GM23248 (cell line): ENCODE measurements at regions not wholly inside any gene's neighbourhood (a gene's known extent, or its start where the extent isn't known, plus 50 kb on each side); places are given as distances from the start of the nearest gene placed in this dataset.
A peak's percentile ranks its signal among the peaks of the same experiment; 100 is the strongest.

Experiments used
- DNase-seq: peaks from one replicate; pipeline ENCODE4 v3.0.0-alpha.2; 2015
- H2AFZ ChIP-seq: fragments of 200-600 bp; sonication (generic); 2 replicates; pipeline ENCODE4 v1.6.1; 2016; ENCODE audit warnings: antibody characterized with exemption
- H3F3A ChIP-seq: fragments of 200-600 bp; sonication (generic); 2 replicates; pipeline ENCODE4 v1.6.1; 2016; ENCODE audit warnings: mild to moderate bottlenecking, antibody characterized with exemption, mixed run types; ENCODE audit not compliant: insufficient read depth
- H3K27ac ChIP-seq: fragments of 200-600 bp; sonication (generic); 2 replicates; pipeline ENCODE4 v1.5.1; 2016; ENCODE audit warnings: mild to moderate bottlenecking
- H3K27me3 ChIP-seq: fragments of 200-600 bp; sonication (generic); replicated peaks from 2 replicates; pipeline ENCODE4 v1.6.1; 2016; ENCODE audit warnings: mild to moderate bottlenecking; ENCODE audit not compliant: insufficient read depth
- H3K36me3 ChIP-seq: fragments of 200-600 bp; sonication (generic); 2 replicates; pipeline ENCODE4 v1.6.1; 2016; ENCODE audit warnings: low read depth, mild to moderate bottlenecking
- H3K4me1 ChIP-seq: fragments of 200-600 bp; sonication (generic); 2 replicates; pipeline ENCODE4 v1.6.1; 2016; ENCODE audit warnings: mild to moderate bottlenecking; ENCODE audit not compliant: insufficient read depth
- H3K4me2 ChIP-seq: fragments of 200-600 bp; sonication (generic); one replicate; pipeline ENCODE4 v1.6.1; 2016; ENCODE audit warnings: mild to moderate bottlenecking; ENCODE audit not compliant: unreplicated experiment
- H3K4me3 ChIP-seq: fragments of 200-600 bp; sonication (generic); 2 replicates; pipeline ENCODE4 v1.5.1; 2016; ENCODE audit warnings: mild to moderate bottlenecking
- H3K79me2 ChIP-seq: fragments of 200-600 bp; sonication (generic); 2 replicates; pipeline ENCODE4 v1.6.1; 2016; ENCODE audit warnings: mild to moderate bottlenecking; ENCODE audit not compliant: insufficient read depth
- H3K9ac ChIP-seq: fragments of 200-600 bp; sonication (generic); 2 replicates; pipeline ENCODE4 v1.6.1; 2016; ENCODE audit warnings: mild to moderate bottlenecking
- H3K9me2 ChIP-seq: fragments of 200-600 bp; sonication (generic); 2 replicates; pipeline ENCODE4 v1.6.1; 2016; ENCODE audit warnings: mixed run types, mild to moderate bottlenecking, moderate library complexity; ENCODE audit not compliant: insufficient read depth
- H3K9me3 ChIP-seq: fragments of 200-600 bp; sonication (generic); one replicate; pipeline ENCODE4 v1.6.1; 2017; ENCODE audit warnings: low read depth
- H4K20me1 ChIP-seq: fragments of 200-600 bp; sonication (generic); 2 replicates; pipeline ENCODE4 v1.6.0; 2016; ENCODE audit not compliant: insufficient read depth
- EZH2 ChIP-seq: fragments of 200-600 bp; sonication (generic); IDR thresholded peaks from 2 replicates; pipeline ENCODE4 v1.6.1; 2018; ENCODE audit warnings: antibody characterized with exemption, mild to moderate bottlenecking; ENCODE audit not compliant: insufficient read depth, poor library complexity, severe bottlenecking
- EZH2phosphoT487 ChIP-seq: fragments of 200-600 bp; sonication (generic); IDR thresholded peaks from 2 replicates; pipeline ENCODE4 v1.6.1; 2018; ENCODE audit warnings: antibody characterized with exemption, moderate library complexity, mild to moderate bottlenecking, low read depth; ENCODE audit not compliant: insufficient read depth
- WGBS, 2 experiments: methylation state at CpG; one replicate each; pipeline ENCODE4 v1.1.6; 2015 to 2017; ENCODE audit warnings: low lambda C conversion rate in 2 of 2, low coverage in 1 of 2; ENCODE audit errors: missing lambda C conversion rate in 2 of 2; 5-methylcytosine and 5-hydroxymethylcytosine counted together
- in situ Hi-C: fragments of 300-500 bp; cut with MboI; formaldehyde crosslinking; loops from 2 replicates; pipeline ENCODE4 v1.15.0; 2020

- TF ChIP-seq EZH2: no peak
These were observed 63.3 kb upstream of the TLE3 start for GRCh38 chr15:70160803-70161565.

DNA sequence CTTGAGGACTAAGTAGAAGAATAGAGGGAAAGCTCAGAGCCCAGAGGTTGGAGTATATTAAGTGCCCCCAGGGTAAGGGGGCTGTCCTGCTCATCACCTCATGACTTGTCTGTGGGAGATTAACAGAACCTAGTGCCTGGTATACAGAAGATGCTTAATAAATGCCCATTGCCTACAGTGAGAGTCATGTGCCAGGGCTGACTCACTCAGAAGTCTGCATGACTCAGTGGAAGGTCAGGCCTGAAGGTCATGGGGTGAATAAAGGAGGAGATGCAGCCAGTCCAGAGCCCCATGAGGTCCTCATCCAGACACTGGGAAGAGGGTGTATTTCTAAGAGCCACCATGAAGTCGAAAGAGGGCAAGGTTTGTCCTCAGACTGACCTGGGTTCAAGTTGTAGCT lies 62.5 kb upstream of the TLE3 start:
- in situ Hi-C loops: no loop called here
- WGBS, 2 experiments: 69 to 76% methylated on average over 1 of the region's 1 CpG

More at GRCh38 chr15:70160803-70161565, 63.3 kb upstream of the TLE3 start:
- WGBS, 2 experiments: 74% methylated on average over 19 of the region's 19 CpGs
- Histone ChIP-seq H3F3A (no peaks in the 10 kb centered on the region), H3K4me2 (no peak overlapping the region), H3K36me3 (no peaks in the 10 kb centered on the region), H3K9me2 (no peaks in the 10 kb centered on the region), H3K27me3 (no peaks in the 10 kb centered on the region), H3K4me3 (no peak overlapping the region), H2AFZ (no peak overlapping the region), H3K9ac (no peak overlapping the region), H3K27ac (no peak overlapping the region), H3K9me3 (no peaks in the 10 kb centered on the region), H3K4me1 (peaks cover 22% of the 10 kb centered on the region), H4K20me1 (no peaks in the 10 kb centered on the region), H3K79me2 (no peaks in the 10 kb centered on the region)
- in situ Hi-C loops: no loop called here
- no peak for DNase-seq

DNA sequence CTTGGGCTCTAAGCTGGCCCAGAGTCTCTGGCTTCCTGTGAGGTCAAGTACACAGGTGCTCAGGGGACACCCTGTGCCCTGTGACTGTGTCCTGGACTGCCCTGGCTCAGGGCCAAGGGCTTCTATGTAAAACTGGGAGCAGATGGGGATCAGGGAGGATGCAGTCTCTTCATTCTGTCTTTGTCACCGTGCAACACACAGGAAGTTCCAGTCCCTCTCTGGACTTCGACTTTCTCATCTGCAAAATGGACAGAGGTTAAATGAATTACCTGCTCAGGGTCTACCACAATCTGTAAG lies 61.9 kb upstream of the TLE3 start:
- peaks cover 22% of the 10 kb centered on the region for H3K4me1 ChIP-seq
- no peak overlapping the region for H3K4me3 ChIP-seq
- TF ChIP-seq EZH2 (no peak), EZH2phosphoT487 (no peak)
- H3K27me3 ChIP-seq: no peaks in the 10 kb centered on the region
- WGBS, 2 experiments: 93 to 96% methylated on average over 2 of the region's 2 CpGs
- H3K36me3 ChIP-seq: no peaks in the 10 kb centered on the region
- no peak for DNase-seq
- H3F3A ChIP-seq: no peaks in the 10 kb centered on the region
- H3K9me2 ChIP-seq: no peaks in the 10 kb centered on the region
- no peaks in the 10 kb centered on the region for H3K79me2 ChIP-seq
- no peaks in the 10 kb centered on the region for H4K20me1 ChIP-seq
- no peaks in the 10 kb centered on the region for H3K9me3 ChIP-seq
- in situ Hi-C loops: no loop called here
- no peak overlapping the region for H3K4me2 ChIP-seq
- H3K9ac ChIP-seq: no peak overlapping the region
- H3K27ac ChIP-seq: no peak overlapping the region
- no peak overlapping the region for H2AFZ ChIP-seq

More for the DNA sequence above, 62.5 kb upstream of the TLE3 start:
- no peaks in the 10 kb centered on the region for H3K27me3 ChIP-seq
- H2AFZ ChIP-seq: no peak overlapping the region
- H3K79me2 ChIP-seq: no peaks in the 10 kb centered on the region
- no peaks in the 10 kb centered on the region for H3K9me3 ChIP-seq
- no peaks in the 10 kb centered on the region for H3K36me3 ChIP-seq
- H3K9me2 ChIP-seq: no peaks in the 10 kb centered on the region
- H3K27ac ChIP-seq: no peak overlapping the region
- no peak overlapping the region for H3K9ac ChIP-seq
- H3F3A ChIP-seq: no peaks in the 10 kb centered on the region
- H4K20me1 ChIP-seq: no peaks in the 10 kb centered on the region
- DNase-seq: peak; percentile 77
- H3K4me2 ChIP-seq: no peak overlapping the region
- H3K4me3 ChIP-seq: no peak overlapping the region
- peaks cover 22% of the 10 kb centered on the region for H3K4me1 ChIP-seq
- TF ChIP-seq EZH2 (no peak), EZH2phosphoT487 (no peak)

GRCh38 chr15:70159001-70159712 lies 61.4 kb upstream of the TLE3 start:
- Histone ChIP-seq H3K4me1 (peaks cover 22% of the 10 kb centered on the region), H3K27ac (no peak overlapping the region), H3K9me3 (no peaks in the 10 kb centered on the region), H3K27me3 (no peaks in the 10 kb centered on the region), H3K36me3 (no peaks in the 10 kb centered on the region), H3K9me2 (no peaks in the 10 kb centered on the region), H2AFZ (no peak overlapping the region), H3F3A (no peaks in the 10 kb centered on the region), H4K20me1 (no peaks in the 10 kb centered on the region), H3K79me2 (no peaks in the 10 kb centered on the region), H3K4me2 (no peak overlapping the region), H3K9ac (no peak overlapping the region), H3K4me3 (no peak overlapping the region)
- in situ Hi-C loops: no loop called here
- DNase-seq: no peak
- no peak for TF ChIP-seq EZH2phosphoT487
- no peak for TF ChIP-seq EZH2
- WGBS, 2 experiments: 95 to 97% methylated on average over 9 of the region's 9 CpGs
